Lower leg skin (tissue), 3 donors: ENCODE measurements at regions not wholly inside any gene's neighbourhood (a gene's known extent, or its start where the extent isn't known, plus 50 kb on each side); places are given as distances from the start of the nearest gene placed in this dataset.

Experiments used
- POLR2A ChIP-seq, 2 donors: fragments of 450-650 bp; IDR thresholded peaks; one replicate each; pipeline ENCODE4 v1.6.1; 2016 to 2017; ENCODE audit warnings: antibody characterized with exemption in 2 of 2, mild to moderate bottlenecking in 1 of 2, moderate library complexity in 1 of 2
- TF ChIP-seq, protein P1 (sequence below), 3 donors: fragments of 450-650 bp; IDR thresholded peaks; one replicate each; pipeline ENCODE4 v1.5.1; 2016; ENCODE audit warnings: antibody characterized with exemption in 3 of 3, mild to moderate bottlenecking in 3 of 3, moderate library complexity in 2 of 3

DNA sequence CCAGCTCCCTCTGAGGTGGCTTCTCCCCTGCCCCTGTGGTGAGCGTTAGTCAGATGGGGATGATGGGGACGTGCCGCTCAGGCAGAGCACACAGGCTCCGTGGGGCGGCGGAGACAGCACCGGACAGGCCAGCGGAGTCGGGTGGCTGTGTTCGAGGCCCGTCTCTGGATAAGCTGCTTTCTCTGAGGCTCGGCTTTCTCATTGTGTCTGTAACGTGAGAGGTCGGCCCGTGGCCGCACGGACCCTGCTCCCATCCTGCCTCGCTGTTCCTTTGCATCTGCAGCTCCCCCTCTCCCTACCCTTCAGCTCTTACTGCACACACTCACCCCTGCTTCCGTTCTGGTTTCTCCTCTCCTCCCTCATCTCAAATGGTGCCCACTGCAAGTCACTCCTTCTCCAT lies 62.5 kb downstream of the FAM43A start:
- TF ChIP-seq POLR2A (IDR thresholded peaks at IDR 0.05), result no peak
- TF ChIP-seq, protein P1, sequence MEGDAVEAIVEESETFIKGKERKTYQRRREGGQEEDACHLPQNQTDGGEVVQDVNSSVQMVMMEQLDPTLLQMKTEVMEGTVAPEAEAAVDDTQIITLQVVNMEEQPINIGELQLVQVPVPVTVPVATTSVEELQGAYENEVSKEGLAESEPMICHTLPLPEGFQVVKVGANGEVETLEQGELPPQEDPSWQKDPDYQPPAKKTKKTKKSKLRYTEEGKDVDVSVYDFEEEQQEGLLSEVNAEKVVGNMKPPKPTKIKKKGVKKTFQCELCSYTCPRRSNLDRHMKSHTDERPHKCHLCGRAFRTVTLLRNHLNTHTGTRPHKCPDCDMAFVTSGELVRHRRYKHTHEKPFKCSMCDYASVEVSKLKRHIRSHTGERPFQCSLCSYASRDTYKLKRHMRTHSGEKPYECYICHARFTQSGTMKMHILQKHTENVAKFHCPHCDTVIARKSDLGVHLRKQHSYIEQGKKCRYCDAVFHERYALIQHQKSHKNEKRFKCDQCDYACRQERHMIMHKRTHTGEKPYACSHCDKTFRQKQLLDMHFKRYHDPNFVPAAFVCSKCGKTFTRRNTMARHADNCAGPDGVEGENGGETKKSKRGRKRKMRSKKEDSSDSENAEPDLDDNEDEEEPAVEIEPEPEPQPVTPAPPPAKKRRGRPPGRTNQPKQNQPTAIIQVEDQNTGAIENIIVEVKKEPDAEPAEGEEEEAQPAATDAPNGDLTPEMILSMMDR (IDR thresholded peaks at IDR 0.05), result no peak
